NT2/D1 (cell line): ENCODE measurements at regions not wholly inside any gene's neighbourhood (a gene's known extent, or its start where the extent isn't known, plus 50 kb on each side); places are given as distances from the start of the nearest gene placed in this dataset.

Experiments
- SUZ12 ChIP-seq: IDR thresholded peaks from 2 replicates; pipeline ENCODE4 v1.6.1; 2011; ENCODE audit not compliant: insufficient read length, insufficient read depth; ENCODE audit errors: extremely low read depth
- YY1 ChIP-seq: IDR thresholded peaks from 2 replicates; pipeline ENCODE4 v1.6.1; 2011; ENCODE audit not compliant: insufficient read length, insufficient read depth
- ZNF274 ChIP-seq: IDR thresholded peaks from 2 replicates; pipeline ENCODE4 v1.6.1; 2011; ENCODE audit warnings: mild to moderate bottlenecking, low read depth, low read length

DNA sequence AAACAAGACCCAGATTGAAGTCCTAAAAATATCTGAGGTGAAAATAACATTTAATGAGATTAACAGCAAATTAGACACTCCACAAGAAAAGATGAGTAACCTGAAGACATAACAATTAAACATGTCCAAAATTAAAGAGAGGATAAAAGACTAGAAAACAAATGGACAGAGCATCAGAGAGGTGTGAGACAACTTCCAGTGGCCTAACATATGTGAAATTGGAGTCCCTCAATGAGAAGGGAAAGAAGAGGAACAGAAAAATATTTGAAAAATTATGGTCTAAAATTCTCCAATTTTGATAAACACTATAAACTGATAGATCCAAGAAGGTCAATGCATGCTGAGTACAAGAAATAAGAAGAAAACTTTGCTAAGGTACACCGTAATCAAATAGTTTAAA is 151.9 kb downstream of the KITLG start:
- TF ChIP-seq YY1 (no peak), ZNF274 (no peak), SUZ12 (no peak)
